HG03469 (cell line): ENCODE measurements at regions not wholly inside any gene's neighbourhood (a gene's known extent, or its start where the extent isn't known, plus 50 kb on each side); places are given as distances from the start of the nearest gene placed in this dataset.

ENCODE experiments used
- ATAC-seq: cut with Tn5 transposase; IDR thresholded peaks from one replicate; pipeline ENCODE4 v1.9.1; 2021; ENCODE audit warnings: mild to moderate bottlenecking, moderate library complexity, moderate number of reproducible peaks; ENCODE audit not compliant: unreplicated experiment

DNA sequence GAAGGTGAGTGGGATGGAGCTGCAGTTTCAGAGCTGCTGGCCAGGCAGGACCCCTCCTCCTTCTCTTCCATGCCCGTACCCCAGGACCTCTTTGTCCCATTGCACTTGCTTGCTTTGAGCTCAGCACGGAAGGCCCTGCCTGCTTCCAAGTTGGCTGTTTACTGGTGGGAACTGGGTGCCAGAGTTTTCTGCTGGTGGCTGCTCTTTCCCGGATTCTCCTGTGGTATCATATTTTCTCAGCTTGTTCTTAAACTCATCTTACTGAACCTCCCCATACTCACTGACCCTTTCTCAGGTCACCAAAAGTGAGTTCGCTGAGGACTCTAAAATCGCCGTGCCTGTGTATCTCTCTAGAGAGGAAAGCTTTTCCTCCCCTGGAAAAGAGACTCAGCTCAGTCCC, 297.7 kb upstream of the TNP1 start:
- ATAC-seq, result no peak

DNA sequence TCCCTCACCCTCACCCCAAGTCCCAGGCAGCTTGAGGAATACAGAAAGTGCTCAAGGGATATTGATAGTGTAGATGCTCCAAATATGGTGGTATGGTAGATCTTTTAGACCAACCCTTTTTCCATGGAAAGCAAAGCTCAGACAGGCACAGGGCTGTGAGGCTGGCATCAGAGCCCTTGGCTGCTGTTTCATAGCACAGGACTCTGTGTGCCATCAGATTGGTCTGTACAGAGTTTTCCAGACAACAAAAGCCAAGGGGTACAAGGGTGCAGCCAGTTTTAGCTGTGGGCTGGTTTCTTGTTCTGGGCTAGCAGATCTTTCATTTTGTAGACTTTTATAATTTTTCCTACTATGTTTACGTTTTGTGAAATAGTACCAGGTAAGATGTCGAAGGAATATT, 296.9 kb upstream of the TNP1 start:
- no peak for ATAC-seq

DNA sequence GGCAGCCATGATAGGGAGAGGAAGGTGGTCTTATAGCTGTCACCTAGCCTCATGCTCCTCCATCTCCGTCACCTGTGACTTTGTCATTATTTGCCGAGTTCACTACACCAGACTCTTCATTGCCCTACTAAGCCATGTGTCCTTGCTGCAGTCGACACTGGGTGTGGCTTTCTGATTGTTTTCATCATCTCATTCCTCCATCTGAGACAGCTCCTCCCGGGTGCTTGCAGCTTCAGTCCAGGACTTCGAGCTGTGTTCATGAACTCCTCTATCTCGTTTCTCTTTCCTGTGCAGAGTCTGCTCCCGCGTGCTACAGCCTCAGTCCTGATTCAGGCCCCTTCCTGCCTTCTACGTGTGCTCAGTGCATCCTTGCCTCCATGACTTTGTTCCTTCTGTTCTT, 295.1 kb upstream of the TNP1 start:
- ATAC-seq, result no peak

- ATAC-seq, result no peak
Measured at GRCh38 chr2:217153510-217153909, 293.6 kb upstream of the TNP1 start.

DNA sequence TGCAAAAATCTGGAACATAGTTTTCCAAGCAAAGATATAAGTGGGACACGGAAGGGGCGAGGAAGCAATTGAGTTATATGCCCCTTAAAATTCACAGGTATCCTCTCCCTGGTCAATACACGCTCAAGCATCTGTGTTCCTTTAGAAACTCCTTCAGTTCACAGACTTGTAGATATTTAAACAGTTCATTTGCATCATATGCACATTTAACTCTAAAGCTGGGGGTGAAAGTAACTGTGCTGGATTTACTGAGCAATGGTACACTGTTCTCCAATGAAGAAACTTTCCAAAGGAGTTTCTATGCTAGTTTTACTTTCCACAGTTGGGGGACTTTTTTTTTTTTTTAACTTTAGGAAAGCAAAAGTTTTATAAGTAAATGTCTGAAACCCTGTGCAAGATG, 293.0 kb upstream of the TNP1 start:
- no peak for ATAC-seq

DNA sequence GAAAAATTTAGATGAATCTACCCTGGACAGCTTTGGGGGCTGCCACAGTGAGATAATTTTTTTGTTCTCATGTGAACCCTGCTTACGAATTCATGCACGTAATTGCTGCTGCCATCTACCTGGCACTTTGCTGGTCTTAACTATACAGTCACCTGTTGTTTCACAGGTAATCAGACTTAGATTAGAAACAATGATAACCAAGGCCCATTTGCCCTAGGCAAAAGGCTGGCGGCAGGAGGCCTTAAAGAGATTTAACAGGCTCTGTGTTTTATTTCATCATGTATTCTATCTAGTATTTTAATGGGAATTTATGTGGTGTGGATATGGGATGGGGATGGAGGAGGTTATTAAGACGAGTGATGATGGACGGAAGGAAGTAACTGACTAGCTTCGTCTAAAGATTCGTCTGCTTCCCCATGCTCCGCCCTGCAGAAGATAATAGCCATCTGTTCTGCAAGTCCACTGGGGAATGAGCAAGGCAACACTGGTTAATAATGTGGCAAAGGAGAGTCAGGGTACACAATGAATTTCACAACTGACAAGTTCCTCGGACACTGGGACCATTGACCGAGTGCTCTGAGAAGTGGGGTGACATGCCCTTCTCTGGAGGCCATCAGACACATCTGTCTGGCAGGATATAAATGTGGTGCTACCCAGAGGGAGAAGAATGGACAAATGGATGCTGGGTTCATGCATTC, 291.8 kb upstream of the TNP1 start:
- ATAC-seq, result no peak

DNA sequence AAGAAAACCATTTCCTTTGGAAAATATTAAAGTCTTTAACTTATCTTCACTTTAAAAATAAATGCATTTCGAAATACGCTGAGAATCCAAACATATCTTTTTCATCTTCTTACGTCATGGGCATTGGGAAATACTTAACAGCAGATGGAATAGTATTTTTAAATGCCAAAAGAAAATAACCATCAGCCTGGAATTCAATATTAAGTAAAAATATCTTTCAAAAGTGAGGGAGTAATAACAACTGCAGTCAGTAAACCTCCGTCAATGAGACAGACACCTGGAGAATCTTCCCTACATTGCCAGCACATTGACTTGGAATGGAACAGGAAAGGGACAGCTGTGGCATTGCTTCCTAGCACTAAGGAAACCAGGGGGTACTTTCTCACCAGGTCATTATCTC, 290.4 kb upstream of the TNP1 start:
- ATAC-seq, result no peak

GRCh38 chr2:217149087-217149660, 289.3 kb upstream of the TNP1 start:
- ATAC-seq, result no peak

DNA sequence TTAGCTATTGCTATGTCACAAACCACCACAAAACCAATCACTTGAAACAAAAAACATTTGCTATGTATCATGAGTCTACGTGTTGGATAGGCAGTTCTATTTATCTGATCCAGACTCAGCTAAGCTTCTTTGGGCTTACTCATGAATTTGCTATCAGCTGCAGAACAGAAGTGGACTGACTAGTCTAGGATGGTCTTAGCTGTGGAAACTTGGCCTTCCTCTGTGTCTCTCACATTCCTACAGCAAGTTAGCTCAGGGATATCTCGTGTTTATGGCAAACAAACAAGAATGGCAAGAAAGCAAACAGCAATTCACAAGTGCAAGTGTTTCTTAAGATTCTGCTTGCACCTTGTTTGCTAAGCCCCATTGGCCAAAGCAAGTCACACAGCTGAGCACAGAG, 288.0 kb upstream of the TNP1 start:
- ATAC-seq, result no peak

DNA sequence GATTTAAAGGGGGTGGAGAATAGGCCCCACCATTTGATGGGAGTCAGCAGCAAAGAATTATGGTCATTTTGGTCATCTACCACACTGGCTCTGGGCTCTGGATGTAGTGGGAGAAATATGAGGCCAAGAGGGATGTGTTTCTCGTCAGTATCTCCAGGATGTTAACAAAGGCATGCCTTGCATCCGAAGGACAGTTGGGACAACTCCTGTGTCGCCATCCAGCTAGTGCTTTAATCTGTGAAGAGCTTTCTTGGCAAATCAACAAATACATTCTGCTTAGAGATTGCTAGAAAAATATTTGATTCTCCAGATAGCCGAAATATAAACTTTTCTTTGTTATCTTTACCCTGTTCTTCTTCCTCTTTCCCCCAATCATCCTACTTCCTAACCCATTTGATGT, 287.1 kb upstream of the TNP1 start:
- ATAC-seq, result no peak

- no peak for ATAC-seq
Measured at GRCh38 chr2:217142649-217143266, 282.9 kb upstream of the TNP1 start.

- ATAC-seq, result no peak
Measured at GRCh38 chr2:217138284-217138683, 278.4 kb upstream of the TNP1 start.

DNA sequence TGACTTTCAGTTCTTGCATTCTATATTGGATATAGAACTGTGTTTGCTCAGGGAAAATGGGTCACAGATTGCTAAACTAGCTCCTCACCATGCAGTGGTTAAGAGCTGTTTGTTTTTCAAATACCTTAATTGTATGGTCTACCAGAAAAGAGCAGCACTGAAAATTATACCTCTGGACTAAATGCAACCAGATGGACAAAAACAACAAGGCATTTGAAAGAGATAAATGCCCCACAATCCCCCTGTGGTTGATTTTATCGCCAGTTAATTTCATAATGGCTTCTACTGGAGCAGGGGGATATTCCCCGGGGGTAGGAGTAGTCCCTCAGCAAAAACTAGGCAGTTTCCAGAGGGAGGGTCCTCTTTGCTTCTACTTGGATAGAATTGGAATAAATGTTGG, 267.9 kb upstream of the TNP1 start:
- no peak for ATAC-seq

- no peak for ATAC-seq
Measured at GRCh38 chr2:217125014-217125413, 265.1 kb upstream of the TNP1 start.

DNA sequence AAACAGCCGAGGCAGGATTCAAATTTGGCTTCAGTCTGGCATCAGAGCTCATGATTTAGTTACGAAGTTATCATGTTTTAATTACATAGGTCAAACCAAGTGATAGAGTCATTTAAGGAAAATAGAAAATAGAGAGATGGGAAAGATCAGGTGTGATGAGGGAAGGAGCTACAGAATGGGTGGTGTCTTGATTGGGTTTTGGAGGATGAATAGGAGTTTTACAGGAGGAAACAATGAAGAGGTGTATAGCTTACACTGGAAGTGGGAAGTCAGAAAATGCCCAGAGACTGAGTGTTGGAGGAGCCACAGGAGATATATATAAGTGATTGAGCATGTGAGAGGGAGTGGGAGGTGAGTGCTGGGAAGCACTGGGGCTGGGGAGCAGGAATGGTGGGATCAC, 264.2 kb upstream of the TNP1 start:
- ATAC-seq, result no peak

- ATAC-seq, result no peak
Measured at GRCh38 chr2:217121565-217121964, 261.7 kb upstream of the TNP1 start.

GRCh38 chr2:217120429-217120828, 260.6 kb upstream of the TNP1 start:
- ATAC-seq, result no peak

DNA sequence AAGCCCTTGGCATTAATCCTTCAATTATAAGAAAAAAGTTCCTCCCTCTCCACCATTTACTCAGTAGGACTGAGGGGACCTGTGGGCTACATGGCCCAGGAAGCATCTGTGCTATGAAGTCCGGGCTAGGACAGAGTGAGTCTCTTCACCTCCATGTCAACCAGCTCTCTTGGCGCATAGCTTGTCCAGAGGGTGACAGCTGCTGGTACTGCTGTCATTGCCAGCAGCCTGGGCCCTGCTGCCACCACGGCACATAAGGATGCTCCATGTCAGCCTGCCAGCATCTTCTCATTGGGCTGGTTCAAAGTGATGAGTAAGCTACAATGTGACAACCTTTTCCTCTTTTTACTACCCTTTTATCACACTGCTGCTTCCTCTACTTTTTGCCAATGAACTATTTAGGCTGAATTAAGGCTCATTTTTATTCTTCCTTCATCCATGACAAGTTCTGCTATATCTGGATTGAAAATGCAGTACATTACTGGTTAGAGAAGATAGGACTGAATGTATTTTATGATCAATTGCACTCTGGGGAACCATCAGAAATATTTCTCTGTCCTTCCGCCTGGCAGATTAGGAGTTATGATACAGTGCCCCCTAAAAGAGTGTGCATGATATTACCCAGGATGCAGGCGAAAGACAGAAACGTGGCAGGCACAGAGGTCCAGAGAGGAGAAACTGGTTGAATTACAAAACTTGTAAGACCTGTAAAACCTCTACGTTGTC, 258.9 kb upstream of the TNP1 start:
- no peak for ATAC-seq

GRCh38 chr2:217117523-217117922, 257.7 kb upstream of the TNP1 start:
- ATAC-seq, result no peak

DNA sequence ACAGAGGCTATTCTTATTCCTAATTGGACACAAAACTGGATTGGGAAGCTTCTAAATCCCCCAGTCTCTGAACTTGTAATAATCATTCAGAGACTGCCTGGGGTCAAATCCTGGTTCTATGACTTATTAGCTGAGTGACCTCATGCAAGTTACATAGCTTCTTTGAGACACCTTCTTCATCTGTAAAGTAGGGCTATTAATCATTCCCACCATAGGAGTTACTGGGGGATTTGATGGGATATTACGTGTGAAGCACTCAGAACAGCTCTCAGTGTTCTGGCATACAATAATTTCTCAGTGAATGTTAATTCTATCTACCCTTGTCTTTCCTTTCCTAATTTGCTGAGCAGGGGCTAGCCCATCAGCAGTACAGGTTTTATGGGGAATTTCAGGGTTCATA, 256.7 kb upstream of the TNP1 start:
- no peak for ATAC-seq

DNA sequence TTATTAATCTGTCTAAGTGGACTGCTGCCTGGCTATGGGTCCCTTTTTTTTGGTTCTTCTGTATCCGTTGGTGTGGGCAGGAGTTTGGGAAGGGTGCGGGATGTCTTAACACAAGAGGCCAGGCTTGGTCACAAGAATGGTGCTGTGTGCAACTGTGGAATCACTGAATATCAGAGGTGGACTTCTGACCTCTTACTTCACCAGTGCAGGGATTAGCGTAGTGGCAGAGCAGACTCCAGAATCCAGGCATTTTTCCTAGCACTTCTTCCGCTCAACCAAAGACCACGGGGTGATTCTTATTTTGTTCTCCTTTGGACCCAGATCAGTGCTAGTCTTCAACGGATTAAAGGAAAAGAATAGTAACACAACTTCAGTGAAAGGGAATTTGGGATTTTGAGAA, 254.3 kb upstream of the TNP1 start:
- ATAC-seq, result no peak

GRCh38 chr2:217113491-217113890, 253.6 kb upstream of the TNP1 start:
- no peak for ATAC-seq
